ENCODE measurements at regions not wholly inside any gene's neighbourhood (a gene's known extent, or its start where the extent isn't known, plus 50 kb on each side); places are given as distances from the start of the nearest gene placed in this dataset.
"Not testable (repeated sequence)": the region's sequence is repeated elsewhere in the genome, so short reads cannot be mapped to it uniquely, and the experiment has no call there.

GRCh38 chr1:184840596-184840995, 85.9 kb upstream of the EDEM3 start:
- H3K27ac ChIP-seq, result peak overlapping the region in 3 of 4 donors; percentile 12 to 88 (median 80)
- no peaks in the 10 kb centered on the region for H3K27me3 ChIP-seq

GRCh38 chr1:184838504-184838951, 83.9 kb upstream of the EDEM3 start:
- Histone ChIP-seq H3K36me3 (peaks cover 0 to 12% (median 0%) of the 10 kb centered on the region in 4 donors), H3K27ac (peak overlapping the region; percentile 76 to 88 (median 80)), H3K4me3 (no peak overlapping the region), H3K4me1 (peaks cover 6 to 53% (median 42%) of the 10 kb centered on the region in 4 donors), H3K27me3 (no peaks in the 10 kb centered on the region), H3K9me3 (no peaks in the 10 kb centered on the region)
- peak; percentile 93 for DNase-seq
- TF ChIP-seq POLR2AphosphoS5 (IDR thresholded peaks at IDR 0.05), result peak; percentile 43 to 82 (median 71)
- no peak for TF ChIP-seq CTCF (IDR thresholded peaks at IDR 0.05)
- TF ChIP-seq POLR2A (IDR thresholded peaks at IDR 0.05), result no peak
- peak in 1 of 4 donors; percentile 31 for TF ChIP-seq EP300 (IDR thresholded peaks at IDR 0.05)
- 11 to 30% methylated on average over 2 of the region's 2 CpGs for WGBS, 2 donors
- intact Hi-C loops (cut with DNase I), result no loop called here

More at GRCh38 chr1:184840596-184840995, 85.9 kb upstream of the EDEM3 start:
- H3K4me3 ChIP-seq, result no peak overlapping the region
- WGBS, 2 donors, result 81 to 93% methylated on average over 2 of the region's 2 CpGs
- no peak for DNase-seq
- intact Hi-C loops (cut with DNase I), result no loop called here
- H3K4me1 ChIP-seq, result peaks cover 6 to 53% (median 44%) of the 10 kb centered on the region in 4 donors
- no peak for TF ChIP-seq POLR2AphosphoS5 (IDR thresholded peaks at IDR 0.05)
- TF ChIP-seq EP300 (IDR thresholded peaks at IDR 0.05), result no peak
- TF ChIP-seq POLR2A (IDR thresholded peaks at IDR 0.05), result no peak
- TF ChIP-seq CTCF (IDR thresholded peaks at IDR 0.05), result no peak
- H3K36me3 ChIP-seq, result peaks cover 0 to 12% (median 0%) of the 10 kb centered on the region in 4 donors
- H3K9me3 ChIP-seq, result no peaks in the 10 kb centered on the region

- H3K27me3 ChIP-seq, result no peaks in the 10 kb centered on the region
- 53 to 57% methylated on average over 6 of the region's 6 CpGs for WGBS, 2 donors
- DNase-seq, result no peak
- intact Hi-C loops (cut with DNase I), result no loop called here
- H3K36me3 ChIP-seq, result peaks cover 0 to 7% (median 0%) of the 10 kb centered on the region in 4 donors
- H3K27ac ChIP-seq, result peak overlapping the region; percentile 76 to 88 (median 80)
- no peak overlapping the region for H3K4me3 ChIP-seq
- TF ChIP-seq EP300 (IDR thresholded peaks at IDR 0.05) (no peak), POLR2AphosphoS5 (IDR thresholded peaks at IDR 0.05) (peak in 1 of 4 donors; percentile 22)
- no peaks in the 10 kb centered on the region for H3K9me3 ChIP-seq
- peaks cover 6 to 53% (median 41%) of the 10 kb centered on the region in 4 donors for H3K4me1 ChIP-seq
These were observed 82.6 kb upstream of the EDEM3 start for GRCh38 chr1:184836934-184837895.

GRCh38 chr1:184836141-184836540, 81.5 kb upstream of the EDEM3 start:
- TF ChIP-seq EP300 (IDR thresholded peaks at IDR 0.05) (no peak), POLR2A (IDR thresholded peaks at IDR 0.05) (no peak), POLR2AphosphoS5 (IDR thresholded peaks at IDR 0.05) (no peak), CTCF (IDR thresholded peaks at IDR 0.05) (no peak)
- no peaks in the 10 kb centered on the region for H3K9me3 ChIP-seq
- intact Hi-C loops (cut with DNase I), result no loop called here
- peaks cover 0 to 10% (median 2%) of the 10 kb centered on the region in 4 donors for H3K36me3 ChIP-seq
- no peak overlapping the region for H3K4me3 ChIP-seq
- peaks cover 6 to 45% (median 41%) of the 10 kb centered on the region in 4 donors for H3K4me1 ChIP-seq
- 63 to 80% methylated on average over 1 of the region's 1 CpG for WGBS, 2 donors
- peak overlapping the region; percentile 76 to 88 (median 80) for H3K27ac ChIP-seq
- no peaks in the 10 kb centered on the region for H3K27me3 ChIP-seq
- no peak for DNase-seq

- H3K4me3 ChIP-seq; H3K27ac ChIP-seq; H3K27me3 ChIP-seq; intact Hi-C loops (cut with DNase I); H3K9me3 ChIP-seq; DNase-seq: not testable (repeated sequence)
- peaks cover 0 to 28% (median 5%) of the 10 kb centered on the region in 4 donors for H3K36me3 ChIP-seq
- peaks cover 6 to 42% (median 33%) of the 10 kb centered on the region in 4 donors for H3K4me1 ChIP-seq
These were observed 79.3 kb upstream of the EDEM3 start for GRCh38 chr1:184833994-184834393.

All from sigmoid colon (tissue), 6 donors.